Activated CD8-positive, alpha-beta memory T cell treated with anti-CD3 and anti-CD28 coated beads, Interleukin-2, amount 10 ng/mL, durations not matched to agents 7 days and 5 days (primary cell): ENCODE measurements at regions not wholly inside any gene's neighbourhood (a gene's known extent, or its start where the extent isn't known, plus 50 kb on each side); places are given as distances from the start of the nearest gene placed in this dataset.
"Not testable (repeated sequence)": the region's sequence is repeated elsewhere in the genome, so short reads cannot be mapped to it uniquely, and the experiment has no call there.

Experiments used
- ATAC-seq: fragments of 150-1000 bp; cut with Tn5 transposase; one replicate; pipeline ENCODE4 v1.10.0; 2021; ENCODE audit warnings: moderate library complexity
- CTCF ChIA-PET: fragments of 350-600 bp; sonication (Branson Sonifier 250); formaldehyde crosslinking; loops from one replicate; lab custom pipeline; 2021; ENCODE audit warnings: antibody characterized with exemption; lab: Charles Lee
- DNase-seq: peaks from one replicate; pipeline ENCODE4 v3.0.0-alpha.2; 2020
- H3K27ac Mint-ChIP-seq: one replicate; pipeline ENCODE4 v1.8.0; 2021; ENCODE audit warnings: mild to moderate bottlenecking, mixed read lengths
- H3K27me3 Mint-ChIP-seq: one replicate; pipeline ENCODE4 v1.8.0; 2021; ENCODE audit warnings: mixed read lengths
- H3K36me3 Mint-ChIP-seq: one replicate; pipeline ENCODE4 v1.8.0; 2021; ENCODE audit warnings: mild to moderate bottlenecking, mixed read lengths
- H3K4me1 Mint-ChIP-seq: one replicate; pipeline ENCODE4 v1.8.0; 2021; ENCODE audit warnings: mixed read lengths
- H3K4me3 Mint-ChIP-seq: one replicate; pipeline ENCODE4 v1.8.0; 2021; ENCODE audit warnings: mild to moderate bottlenecking, moderate library complexity, mixed read lengths
- H3K9me3 Mint-ChIP-seq: one replicate; pipeline ENCODE4 v1.8.0; 2022; ENCODE audit warnings: low read depth, mixed read lengths

DNA sequence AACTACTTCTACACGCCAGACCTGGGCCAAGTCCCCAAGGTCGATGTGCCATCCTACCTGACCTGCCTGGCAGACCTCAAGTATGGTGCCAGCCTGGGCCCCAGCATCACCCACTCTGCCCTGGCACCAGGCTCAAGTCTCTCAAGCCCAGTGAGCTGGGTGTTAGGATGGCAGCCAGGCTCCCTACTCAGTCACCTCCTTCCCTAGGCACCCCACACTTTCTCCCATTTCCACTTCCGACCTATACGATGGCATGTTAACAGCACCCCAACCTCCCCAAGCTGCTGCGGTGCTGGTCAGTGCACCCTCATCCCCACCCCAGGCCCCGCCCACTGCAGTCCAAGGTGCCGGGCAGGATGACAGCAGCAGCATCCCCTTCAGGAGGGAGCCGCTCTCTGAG is 191.4 kb downstream of the KLRB1 start:
- DNase-seq, H3K36me3 Mint-ChIP-seq, H3K4me3 Mint-ChIP-seq, H3K4me1 Mint-ChIP-seq, H3K27me3 Mint-ChIP-seq, H3K9me3 Mint-ChIP-seq, CTCF ChIA-PET, H3K27ac Mint-ChIP-seq: not testable (repeated sequence)
- ATAC-seq = peak; percentile 34

DNA sequence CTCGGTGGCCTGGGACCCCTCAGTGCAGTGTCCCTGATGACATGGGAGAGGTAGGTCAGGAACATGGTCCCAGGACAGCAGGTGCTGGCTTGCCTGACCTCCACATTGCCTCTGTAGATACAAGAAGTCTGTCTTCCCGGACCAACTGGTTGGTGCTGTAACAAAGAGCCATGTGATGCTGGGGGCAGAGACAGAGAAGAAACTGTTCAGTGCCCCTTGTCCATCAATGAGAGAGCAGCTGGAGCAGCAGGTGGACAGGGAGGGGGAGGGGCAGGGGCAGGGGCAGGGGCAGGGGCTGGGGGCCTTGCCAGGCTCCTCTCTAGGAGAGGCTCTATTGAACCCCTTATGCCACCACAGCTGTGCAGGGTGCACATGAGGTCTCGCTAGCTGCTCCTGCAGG is 191.8 kb downstream of the KLRB1 start:
- ATAC-seq, H3K4me1 Mint-ChIP-seq, H3K27me3 Mint-ChIP-seq, H3K4me3 Mint-ChIP-seq, DNase-seq, H3K9me3 Mint-ChIP-seq, H3K27ac Mint-ChIP-seq, CTCF ChIA-PET, H3K36me3 Mint-ChIP-seq: not testable (repeated sequence)

DNA sequence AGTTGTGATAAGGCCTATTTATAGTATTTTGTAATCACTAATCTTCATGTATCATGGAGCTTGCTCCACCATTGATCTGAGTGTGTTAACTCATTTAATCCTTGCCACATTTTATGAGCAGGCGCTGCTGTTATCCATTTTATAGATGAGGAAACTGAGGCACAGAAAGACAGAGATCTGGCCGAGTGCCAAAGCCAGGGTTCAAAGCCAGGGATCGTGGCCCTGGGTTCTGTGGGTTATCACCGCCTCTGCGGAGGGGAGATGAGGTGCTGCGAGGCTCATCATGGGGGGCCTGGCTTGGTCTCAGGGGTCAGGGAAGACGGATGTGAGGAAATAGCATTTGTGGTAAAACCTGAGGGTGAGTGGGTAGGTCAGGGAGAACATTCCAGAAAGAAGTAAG is 193.9 kb downstream of the KLRB1 start:
- ATAC-seq, CTCF ChIA-PET, H3K27me3 Mint-ChIP-seq, H3K4me3 Mint-ChIP-seq, DNase-seq, H3K27ac Mint-ChIP-seq, H3K4me1 Mint-ChIP-seq, H3K36me3 Mint-ChIP-seq, H3K9me3 Mint-ChIP-seq: not testable (repeated sequence)

DNA sequence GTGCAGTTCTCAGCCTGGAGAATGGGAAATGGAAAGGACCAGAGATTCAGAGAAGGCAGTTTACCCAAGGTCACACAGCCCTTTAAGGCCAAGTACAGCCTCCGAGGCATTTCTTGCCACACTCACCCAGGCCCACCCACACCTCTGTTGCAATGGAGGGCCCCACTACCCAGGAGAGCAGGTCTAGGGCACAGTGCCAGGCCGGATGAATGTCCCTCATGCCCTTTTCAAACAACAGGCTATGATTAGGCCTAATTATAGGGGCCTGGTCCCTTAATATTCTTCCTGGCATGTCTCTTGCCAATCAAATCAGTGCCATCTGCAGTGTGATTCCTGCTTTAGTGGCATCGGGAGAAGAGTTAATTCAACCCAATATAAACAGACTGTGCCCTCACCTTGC is 195.3 kb downstream of the KLRB1 start:
- H3K36me3 Mint-ChIP-seq, H3K4me3 Mint-ChIP-seq, H3K27me3 Mint-ChIP-seq, ATAC-seq, H3K4me1 Mint-ChIP-seq, H3K27ac Mint-ChIP-seq, DNase-seq, H3K9me3 Mint-ChIP-seq, CTCF ChIA-PET: not testable (repeated sequence)

DNA sequence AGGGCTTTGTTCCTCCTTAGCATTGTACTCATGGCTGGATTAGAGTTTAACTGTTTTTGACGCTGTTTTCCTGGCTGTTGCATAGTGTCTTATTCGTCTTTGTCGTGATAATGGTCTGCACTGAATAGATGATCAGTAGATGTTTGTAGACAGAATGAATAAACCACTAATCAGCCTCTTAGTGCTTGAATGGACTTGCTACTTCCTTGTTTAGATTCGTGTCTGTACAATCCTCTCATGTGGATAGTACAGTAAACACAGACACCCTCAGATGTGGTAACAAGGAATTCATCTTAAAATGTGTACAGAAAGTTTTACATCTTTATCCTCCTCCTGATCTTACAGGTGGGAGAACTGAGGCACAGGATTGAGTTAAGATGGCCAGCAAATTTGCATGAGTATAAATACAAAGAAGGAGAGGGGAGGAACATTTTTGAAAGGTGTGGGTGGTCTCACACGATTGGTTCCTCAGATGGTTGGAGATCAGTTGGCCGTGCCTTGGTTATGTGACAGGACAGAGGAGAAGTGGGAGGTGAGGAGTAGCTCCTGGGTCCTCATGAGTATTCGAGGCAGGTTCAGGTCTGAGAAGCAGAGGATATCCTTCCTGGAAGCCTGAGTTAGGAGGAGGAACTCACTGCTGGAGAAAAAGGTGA is 196.0 kb downstream of the KLRB1 start:
- ATAC-seq, DNase-seq, H3K27me3 Mint-ChIP-seq, H3K4me1 Mint-ChIP-seq, CTCF ChIA-PET, H3K9me3 Mint-ChIP-seq, H3K4me3 Mint-ChIP-seq: not testable (repeated sequence)
- Mint-ChIP-seq H3K27ac (peak overlapping the region; percentile 4), H3K36me3 (peaks cover 10% of the 10 kb centered on the region)

DNA sequence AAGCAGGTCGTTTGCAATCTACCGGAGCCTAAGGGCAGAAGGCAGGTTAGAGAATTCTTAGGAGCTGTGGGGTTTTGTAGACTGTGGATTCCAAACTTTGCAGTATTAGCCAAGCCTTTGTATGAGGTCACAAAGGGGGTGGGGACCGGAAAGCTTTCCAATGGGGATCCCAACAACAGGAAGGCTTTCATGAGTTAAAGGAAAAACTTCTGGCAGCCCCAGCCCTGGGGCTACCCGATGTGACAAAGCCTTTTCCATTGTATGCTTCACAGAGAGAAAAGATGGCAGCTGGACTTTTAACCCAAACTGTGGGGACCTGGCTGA is 199.2 kb upstream of the PZP start:
- H3K4me1 Mint-ChIP-seq, H3K4me3 Mint-ChIP-seq, H3K9me3 Mint-ChIP-seq, ATAC-seq, H3K27ac Mint-ChIP-seq, DNase-seq, H3K27me3 Mint-ChIP-seq, CTCF ChIA-PET: not testable (repeated sequence)
- H3K36me3 Mint-ChIP-seq = peaks cover 12% of the 10 kb centered on the region

DNA sequence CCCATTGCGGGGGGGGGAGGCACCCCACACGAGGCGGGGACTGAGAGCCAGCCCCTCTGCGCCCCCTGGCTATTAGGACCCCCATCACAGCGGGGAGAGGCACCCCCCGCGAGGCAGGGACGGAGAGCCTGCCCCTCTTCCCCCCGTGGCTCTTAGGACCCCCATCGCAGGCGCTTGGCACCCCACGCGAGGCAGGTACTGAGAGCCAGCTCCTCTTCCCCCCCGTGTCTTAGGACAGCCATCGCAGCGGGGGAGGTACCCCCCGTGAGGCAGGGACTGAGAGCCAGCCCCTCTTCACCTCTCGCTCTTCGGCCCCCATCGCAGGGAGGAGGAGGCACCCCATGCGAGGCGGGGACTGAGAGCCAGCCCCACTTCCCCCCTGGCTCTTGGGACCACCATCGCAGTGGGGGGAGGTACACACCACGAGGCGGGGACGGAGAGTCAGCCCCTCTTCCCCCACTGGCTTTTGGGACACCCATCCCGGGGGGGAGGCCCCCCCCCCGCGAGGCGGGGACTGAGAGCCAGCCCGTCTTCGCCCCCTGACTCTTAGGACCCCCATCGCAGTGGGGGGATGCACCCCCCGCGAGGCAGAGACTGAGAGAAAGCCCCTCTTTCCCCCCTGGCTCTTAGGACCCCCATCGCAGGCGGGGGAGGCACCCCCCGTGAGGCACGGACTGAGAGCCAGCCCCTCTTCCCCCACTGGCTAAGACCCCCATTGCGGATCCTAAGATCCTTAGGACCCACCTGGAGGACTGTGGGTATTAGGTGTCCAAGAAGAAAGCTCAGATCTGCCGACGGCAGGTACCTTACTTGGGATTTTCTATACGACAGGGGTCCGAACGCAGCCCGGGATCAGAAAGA is 198.6 kb upstream of the PZP start:
- peaks cover 12% of the 10 kb centered on the region for H3K36me3 Mint-ChIP-seq
- no peaks in the 10 kb centered on the region for H3K4me1 Mint-ChIP-seq
- no peak overlapping the region for H3K4me3 Mint-ChIP-seq
- H3K27me3 Mint-ChIP-seq = no peaks in the 10 kb centered on the region
- CTCF ChIA-PET = no interaction called here
- no peak for ATAC-seq
- H3K27ac Mint-ChIP-seq = no peak overlapping the region
- no peak for DNase-seq
- H3K9me3 Mint-ChIP-seq = no peaks in the 10 kb centered on the region

DNA sequence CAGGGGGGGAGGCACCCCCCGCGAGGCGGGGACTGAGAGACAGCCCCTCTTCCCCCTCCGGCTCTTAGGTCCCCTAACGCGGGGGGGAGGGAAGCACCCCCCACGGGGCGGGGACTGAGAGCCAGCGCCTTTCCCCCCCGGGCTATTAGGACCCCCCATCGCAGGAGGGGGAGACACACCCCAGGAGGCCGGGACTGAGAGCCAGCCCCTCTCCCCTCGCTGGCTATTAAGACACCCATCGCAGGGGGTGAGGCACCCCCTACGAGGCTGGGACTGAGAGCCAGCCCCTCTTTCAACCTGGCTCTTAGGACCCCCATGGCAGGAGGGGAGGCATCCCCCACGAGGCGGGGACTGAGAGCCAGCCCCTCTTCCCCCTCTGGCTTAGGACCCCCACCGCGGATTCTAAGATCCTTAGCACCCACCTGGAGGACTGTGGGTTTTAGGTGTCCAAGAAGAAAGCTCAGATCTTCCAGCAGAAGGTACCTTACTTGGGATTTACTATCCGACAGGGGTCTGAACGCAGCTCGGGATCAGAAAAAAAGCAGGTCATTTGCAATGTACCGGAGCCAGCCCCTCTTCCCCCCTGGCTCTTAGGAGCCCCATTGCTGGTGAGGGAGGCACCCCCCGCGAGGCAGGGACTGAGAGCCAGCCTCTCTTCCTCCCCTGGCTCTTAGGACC is 197.8 kb upstream of the PZP start:
- H3K27ac Mint-ChIP-seq = no peak overlapping the region
- H3K4me3 Mint-ChIP-seq = no peak overlapping the region
- CTCF ChIA-PET = no interaction called here
- DNase-seq (no peak), ATAC-seq (no peak)
- no peaks in the 10 kb centered on the region for H3K9me3 Mint-ChIP-seq
- no peaks in the 10 kb centered on the region for H3K4me1 Mint-ChIP-seq
- no peaks in the 10 kb centered on the region for H3K27me3 Mint-ChIP-seq
- H3K36me3 Mint-ChIP-seq = peaks cover 9% of the 10 kb centered on the region

DNA sequence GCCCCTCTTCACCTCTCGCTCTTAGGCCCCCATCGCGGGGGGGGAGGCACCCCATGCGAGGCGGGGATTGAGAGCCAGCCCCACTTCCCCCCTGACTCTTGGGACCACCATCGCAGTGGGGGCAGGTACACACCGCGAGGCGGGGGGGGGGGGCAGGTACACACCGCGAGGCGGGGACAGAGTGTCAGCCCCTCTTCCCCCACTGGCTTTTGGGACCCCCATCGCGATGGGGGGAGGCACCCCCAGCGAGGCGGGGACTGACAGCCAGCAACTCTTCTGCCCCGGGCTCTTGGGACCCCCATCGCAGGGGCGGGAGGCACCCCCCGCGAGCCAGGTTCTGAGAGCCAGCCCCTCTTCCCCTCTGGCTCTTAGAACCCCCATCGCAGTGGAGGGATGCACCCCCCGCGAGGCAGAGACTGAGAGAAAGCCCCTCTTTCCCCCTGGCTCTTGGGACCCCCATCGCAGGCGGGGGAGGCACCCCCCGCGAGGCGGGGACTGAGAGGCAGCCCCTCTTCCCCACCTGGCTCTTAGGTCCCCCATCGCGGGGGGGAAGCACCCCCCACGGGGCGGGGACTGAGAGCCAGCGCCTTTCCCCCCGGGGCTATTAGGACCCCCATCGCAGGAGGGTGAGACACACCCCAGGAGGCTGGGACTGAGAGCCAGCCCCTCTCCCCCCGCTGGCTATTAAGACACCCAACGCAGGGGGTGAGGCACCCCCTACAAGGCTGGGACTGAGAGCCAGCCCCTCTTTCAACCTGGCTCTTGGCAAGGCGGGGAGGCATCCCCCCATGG is 196.5 kb upstream of the PZP start:
- Mint-ChIP-seq H3K27me3 (no peaks in the 10 kb centered on the region), H3K4me1 (no peaks in the 10 kb centered on the region), H3K4me3 (no peak overlapping the region), H3K36me3 (peaks cover 9% of the 10 kb centered on the region), H3K9me3 (no peaks in the 10 kb centered on the region), H3K27ac (no peak overlapping the region)
- ATAC-seq (no peak), DNase-seq (no peak)
- CTCF ChIA-PET = no interaction called here

DNA sequence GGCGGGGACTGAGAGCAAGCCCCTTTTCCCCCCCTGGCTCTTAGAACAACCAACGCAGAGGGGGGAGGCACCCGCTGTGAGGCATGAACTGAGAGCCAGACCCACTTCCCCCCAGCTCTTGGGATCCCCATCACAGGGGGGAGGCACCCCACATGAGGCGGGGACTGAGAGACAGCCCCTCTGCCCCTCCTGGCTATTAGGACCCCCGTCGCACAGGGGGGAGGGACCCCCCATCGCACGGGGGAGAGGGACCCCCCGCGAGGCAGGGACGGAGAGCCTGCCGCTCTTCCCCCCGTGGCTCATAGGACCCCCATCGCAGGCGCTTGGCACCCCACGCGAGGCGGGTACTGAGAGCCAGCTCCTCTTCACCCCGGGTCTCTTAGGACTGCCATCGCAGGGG is 195.8 kb upstream of the PZP start:
- Mint-ChIP-seq H3K27me3 (no peaks in the 10 kb centered on the region), H3K4me1 (no peaks in the 10 kb centered on the region), H3K9me3 (no peaks in the 10 kb centered on the region), H3K27ac (no peak overlapping the region), H3K36me3 (peaks cover 9% of the 10 kb centered on the region), H3K4me3 (no peak overlapping the region)
- DNase-seq (no peak), ATAC-seq (no peak)
- CTCF ChIA-PET = no interaction called here

DNA sequence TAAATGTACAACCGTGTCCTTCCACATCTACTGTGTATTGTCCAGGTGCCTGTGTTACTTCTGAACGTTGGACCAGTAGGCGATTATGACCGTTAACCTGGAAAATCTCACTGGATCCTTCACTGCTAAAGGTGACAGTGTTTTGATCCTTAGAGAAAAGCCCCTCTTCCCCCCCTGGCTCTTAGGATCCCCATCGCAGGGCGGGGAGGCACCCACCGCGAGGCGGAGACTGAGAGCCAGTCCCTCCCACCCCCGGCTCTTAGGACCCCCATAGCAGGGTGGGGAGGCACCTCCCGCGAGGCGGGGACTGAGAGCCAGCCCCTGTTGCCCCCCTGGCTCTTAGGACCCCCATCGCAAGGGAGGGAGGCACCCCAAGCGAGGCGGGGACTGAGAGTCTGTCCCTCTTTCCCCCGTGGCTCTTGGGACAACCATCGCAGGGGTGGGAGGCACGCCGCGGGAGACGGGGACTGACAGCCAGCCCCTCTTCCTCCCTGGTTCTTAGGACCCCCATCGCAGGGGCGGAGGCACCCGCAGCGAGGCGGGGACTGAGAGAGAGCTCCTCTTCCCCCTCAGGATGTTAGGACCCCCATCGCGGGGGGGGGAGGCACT is 194.3 kb upstream of the PZP start:
- DNase-seq, ATAC-seq, H3K27me3 Mint-ChIP-seq, H3K9me3 Mint-ChIP-seq, H3K36me3 Mint-ChIP-seq, CTCF ChIA-PET, H3K4me1 Mint-ChIP-seq, H3K27ac Mint-ChIP-seq, H3K4me3 Mint-ChIP-seq: not testable (repeated sequence)

DNA sequence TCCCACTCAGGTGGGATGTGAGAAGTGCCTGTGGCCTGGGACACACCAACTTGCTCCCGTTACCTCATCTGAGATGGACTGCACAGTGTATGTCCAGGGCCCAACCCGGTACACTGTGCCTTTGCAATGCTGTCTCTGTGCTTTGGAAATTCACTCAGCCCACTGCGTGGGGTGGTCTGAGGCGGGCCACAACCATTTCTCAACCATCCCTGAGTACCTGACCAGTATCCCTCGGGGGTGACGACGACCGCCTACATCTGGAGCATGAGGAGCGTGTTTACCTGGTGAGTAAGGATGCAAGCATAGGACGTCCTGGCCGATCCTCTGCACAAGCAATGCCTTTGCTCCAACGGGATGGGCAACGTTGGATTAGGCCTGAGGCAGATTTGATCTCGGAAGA is 188.2 kb upstream of the PZP start:
- DNase-seq, H3K27me3 Mint-ChIP-seq, H3K27ac Mint-ChIP-seq, CTCF ChIA-PET, H3K4me3 Mint-ChIP-seq, H3K9me3 Mint-ChIP-seq, H3K4me1 Mint-ChIP-seq, ATAC-seq: not testable (repeated sequence)
- peaks cover 14% of the 10 kb centered on the region for H3K36me3 Mint-ChIP-seq

DNA sequence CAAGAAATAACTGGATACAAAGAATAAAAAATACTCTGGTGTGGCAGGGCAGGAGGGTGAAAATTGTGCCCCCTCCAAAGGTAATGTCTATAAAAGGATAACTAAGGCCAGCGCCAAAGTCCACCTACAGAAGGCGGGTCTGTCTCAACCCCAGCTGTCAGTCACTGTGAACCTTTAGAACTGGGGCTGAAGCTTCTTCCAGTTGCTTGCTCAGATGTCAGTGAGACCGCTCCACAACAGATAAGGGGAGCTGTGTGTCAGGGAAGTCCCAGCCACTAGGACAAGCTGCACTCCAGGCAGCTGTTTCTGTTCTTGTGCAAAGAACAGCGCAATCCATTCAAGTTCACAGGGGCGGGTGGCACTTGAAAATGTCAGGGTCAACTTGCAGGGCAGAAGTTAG is 187.0 kb upstream of the PZP start:
- H3K4me3 Mint-ChIP-seq, DNase-seq, H3K27ac Mint-ChIP-seq, ATAC-seq, H3K9me3 Mint-ChIP-seq, H3K27me3 Mint-ChIP-seq, CTCF ChIA-PET, H3K4me1 Mint-ChIP-seq: not testable (repeated sequence)
- H3K36me3 Mint-ChIP-seq = peaks cover 11% of the 10 kb centered on the region
